Putamen (tissue), 1 donor: ENCODE measurements at regions not wholly inside any gene's neighbourhood (a gene's known extent, or its start where the extent isn't known, plus 50 kb on each side); places are given as distances from the start of the nearest gene placed in this dataset.

Experiments used
- DNase-seq: peaks from one replicate; pipeline ENCODE4 v3.0.0-alpha.2; 2016; ENCODE audit warnings: low spot score

DNA sequence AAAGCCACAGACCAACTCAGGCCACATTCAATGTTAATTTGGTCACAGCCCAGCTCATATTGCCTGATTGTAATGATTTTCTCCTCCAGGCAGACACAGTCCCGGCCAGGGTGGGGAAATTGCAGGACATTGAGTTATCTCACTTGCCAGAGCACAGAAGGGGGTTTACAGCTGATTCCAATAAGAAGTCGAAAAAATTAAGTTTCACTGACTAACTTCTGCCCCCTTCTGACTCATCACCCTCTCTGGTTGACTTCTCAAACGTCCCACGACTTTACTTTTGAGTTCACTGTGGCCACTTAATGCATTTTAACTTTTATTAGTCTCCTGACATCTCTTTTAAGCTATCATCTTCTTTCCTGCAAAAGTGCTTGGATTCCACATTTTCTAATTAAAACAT lies 321.4 kb upstream of the WWC1 start:
- no peak for DNase-seq

DNA sequence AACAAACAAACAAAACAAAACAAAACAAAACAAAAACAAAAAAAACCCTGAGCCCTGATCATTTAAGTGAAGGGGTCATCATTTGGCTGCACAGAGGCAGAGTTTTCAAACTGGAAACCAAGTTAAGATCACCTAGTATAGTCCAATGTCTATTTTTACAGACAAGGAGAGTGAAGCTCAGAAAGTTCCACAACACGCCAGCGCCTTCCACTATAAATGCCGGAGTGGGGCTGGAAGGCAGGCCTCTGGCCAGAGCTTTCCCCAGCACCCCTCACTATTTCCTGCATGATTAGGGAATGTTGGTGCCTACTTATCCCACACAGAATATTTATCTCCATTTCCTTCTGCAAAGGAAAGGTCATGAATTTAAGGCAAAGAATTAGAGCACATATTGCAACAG lies 319.7 kb upstream of the WWC1 start:
- DNase-seq, result no peak

DNA sequence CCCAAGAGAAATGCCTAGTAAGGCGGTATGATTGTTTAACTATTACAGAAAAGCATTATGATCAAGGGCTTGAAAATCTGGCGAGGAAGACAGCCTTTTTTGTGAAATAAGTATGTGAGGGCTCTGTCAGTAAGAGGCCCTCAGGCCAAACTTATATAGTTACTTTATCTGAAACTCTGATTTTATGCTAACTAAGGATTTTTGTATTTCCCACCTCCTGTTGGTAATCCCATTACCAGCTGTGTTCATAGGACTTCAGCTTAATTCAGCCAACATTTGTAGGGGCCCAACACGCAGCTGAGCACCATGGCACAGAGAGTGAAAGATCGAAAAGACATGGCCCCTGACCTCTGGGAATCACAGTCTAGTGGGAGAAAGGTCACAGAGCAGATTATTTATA lies 318.3 kb upstream of the WWC1 start:
- DNase-seq, result no peak

DNA sequence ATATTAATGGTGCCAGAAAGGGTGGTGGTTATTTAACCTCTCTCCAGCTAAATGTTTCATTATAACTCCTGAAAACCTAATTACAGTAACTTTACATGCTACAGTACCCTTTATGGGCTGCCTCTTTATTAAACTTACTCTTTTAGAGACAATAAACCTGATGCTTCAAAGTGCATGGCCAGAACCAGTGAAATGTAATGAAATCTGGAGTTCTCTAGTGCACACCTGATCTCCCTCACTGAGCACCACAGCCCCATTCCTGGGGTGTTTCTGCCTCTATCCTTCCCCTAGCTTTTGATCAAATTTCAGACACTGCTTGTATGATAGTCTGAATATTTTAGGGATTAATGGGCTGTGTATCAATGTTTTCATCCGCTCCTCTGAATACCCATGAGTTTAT lies 306.5 kb upstream of the WWC1 start:
- no peak for DNase-seq

DNA sequence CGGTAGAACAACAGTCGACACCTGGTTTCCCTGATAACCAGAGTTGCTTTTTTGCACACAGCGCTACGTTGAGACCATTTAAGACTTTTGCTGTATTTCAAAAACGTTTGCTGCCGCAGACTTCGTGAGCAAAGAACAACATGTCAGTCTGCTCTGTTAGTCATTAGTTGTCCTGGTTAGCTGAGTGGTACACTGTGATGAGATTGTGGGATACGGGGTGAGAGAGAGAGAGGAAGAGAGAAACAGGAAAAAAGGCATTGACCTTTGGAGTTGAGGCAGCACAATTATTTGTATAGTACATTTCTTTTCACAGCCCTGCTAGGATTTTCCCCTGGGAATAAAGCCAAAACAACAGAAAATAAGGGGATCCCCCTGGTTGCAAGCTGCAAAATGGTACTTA lies 306.1 kb upstream of the WWC1 start:
- DNase-seq, result no peak

DNA sequence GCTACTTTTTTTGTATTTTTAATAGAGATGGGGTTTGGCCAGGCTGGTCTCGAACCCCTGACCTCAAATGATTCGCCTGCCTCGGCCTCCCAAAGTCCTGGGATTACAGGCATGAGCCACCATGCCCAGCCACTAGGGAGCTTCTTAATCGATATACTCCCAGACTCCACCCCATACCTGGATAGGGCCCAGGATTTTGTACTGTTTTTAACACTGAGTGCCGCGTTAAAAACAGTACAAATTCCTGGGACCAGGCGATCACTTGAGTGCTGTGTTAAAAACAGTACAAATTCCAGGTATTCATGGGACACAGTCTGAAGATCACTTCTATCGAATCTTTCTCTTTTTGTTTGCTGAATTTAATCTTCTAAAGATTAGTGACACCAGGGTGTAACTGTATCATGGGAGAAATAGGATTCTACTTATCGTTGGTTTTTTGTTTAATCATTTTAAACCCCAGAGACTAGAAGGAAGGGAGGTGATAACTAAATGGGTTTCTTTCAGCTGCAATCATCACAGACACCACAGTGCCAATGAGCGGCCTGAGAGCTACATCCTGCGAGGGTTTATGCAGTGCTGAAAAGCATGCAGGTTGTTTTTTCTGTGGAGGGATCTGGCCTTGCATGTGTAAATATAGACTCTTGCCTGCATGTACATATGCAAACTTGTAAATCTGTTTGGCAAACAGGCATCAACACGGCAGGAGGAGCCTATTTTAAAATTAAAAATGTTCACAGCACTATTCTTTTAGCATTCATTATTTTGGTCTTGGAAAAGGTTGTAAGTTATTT lies 303.8 kb upstream of the WWC1 start:
- DNase-seq, result no peak

DNA sequence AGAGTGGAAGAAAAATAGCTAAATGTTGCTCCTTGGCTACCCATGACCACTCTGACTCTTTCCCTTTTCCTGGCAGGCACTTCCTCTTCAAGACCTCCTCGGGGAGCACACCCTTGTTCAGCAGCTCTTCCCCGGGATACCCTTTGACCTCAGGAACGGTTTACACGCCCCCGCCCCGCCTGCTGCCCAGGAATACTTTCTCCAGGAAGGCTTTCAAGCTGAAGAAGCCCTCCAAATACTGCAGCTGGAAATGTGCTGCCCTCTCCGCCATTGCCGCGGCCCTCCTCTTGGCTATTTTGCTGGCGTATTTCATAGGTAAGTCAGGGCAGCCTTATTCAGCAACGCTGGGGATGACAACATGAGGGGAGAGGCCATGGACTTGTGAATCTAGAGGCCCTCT lies 298.6 kb upstream of the WWC1 start:
- no peak for DNase-seq

DNA sequence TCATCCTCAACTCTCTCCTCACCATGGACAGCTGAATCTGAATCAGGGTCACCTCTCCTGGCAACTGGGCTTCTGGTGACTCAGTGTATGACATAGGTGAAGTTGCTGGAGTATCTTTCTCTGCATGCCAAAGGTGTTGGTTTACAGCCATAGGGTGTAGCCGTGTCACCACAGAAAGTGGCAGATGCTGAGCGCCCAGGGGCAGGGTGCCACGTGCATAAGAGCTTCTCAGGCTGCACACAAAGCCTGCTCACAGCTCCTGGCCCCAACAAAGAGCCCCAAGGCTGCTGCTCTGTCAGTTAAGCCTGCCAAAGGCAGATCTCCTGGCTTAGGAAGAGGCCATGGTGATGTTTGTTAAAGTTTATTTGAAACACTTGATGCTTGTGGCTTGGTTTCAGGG lies 297.7 kb upstream of the WWC1 start:
- DNase-seq, result no peak

DNA sequence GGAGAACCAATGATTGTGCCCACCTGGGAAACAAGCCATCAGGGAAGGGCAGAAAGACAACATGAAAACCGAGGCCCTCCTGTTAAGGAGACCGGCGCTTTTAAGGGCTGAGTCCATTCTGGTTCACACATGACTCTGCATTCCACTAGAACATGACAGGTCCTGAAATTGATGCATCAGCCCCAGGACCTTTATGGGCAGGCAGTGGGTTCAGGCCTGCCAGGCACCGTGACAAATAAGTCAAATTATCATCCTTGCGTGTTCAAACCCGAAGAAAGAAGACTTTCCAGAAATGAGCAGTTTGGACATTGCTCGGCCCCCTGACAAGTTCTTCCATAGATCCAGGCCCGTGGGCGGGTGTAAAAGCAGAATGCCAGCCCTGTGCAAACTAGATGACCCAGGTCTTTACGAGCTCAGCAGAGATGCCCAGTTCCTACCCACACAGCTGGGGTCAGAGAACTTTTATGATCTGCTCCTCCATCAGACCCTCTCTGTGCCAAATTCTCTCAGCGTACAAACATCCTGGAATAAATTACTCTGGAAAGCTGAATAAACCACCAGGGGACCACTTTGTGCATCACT lies 295.5 kb upstream of the WWC1 start:
- no peak for DNase-seq

DNA sequence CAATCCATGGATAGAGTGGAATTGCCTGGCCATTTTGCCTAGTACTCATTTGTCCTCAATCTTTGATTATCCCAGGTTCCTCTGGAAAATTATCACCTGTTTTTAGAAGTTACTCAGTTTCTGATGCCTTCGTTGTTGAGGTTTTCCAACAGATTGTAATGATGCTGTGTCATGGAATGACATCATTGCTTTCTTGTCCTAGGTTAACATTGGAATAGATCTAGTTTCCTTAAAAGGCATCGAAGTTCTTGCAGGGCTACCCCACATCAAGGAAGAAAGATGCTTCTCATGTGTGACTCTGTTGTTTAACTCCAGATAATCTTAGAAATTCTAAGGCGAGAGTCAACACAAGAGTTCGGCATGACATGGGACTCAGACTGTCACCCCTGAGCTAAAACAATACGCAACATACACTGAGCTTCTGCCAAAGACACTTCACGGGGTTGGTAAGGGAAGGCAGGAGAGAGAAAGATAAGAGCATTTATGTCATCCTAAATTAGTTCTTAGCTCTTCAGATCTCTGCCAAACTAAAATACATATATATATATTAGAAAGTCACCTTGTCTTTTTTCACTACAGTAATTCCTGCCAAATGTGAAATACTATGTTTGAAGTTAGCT lies 293.2 kb upstream of the WWC1 start:
- DNase-seq, result no peak

DNA sequence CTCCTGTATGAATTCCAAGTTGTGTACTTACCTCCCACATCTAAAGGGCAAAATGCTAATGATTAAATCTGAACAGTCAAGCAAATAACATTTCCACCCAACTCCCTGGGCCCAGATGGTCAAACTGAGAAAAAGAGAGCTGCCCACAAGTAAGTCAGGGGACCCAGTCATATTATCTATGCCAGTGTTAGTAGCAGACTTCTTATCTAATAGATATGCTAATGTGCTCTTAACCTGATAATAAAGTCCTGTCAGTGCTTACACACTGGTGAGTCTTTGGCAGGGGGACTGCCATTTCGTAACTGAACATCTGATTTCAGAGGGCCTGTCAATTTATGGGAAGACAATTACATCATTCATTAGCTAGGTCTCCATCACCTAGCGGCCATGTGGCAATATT lies 292.3 kb upstream of the WWC1 start:
- DNase-seq, result no peak

DNA sequence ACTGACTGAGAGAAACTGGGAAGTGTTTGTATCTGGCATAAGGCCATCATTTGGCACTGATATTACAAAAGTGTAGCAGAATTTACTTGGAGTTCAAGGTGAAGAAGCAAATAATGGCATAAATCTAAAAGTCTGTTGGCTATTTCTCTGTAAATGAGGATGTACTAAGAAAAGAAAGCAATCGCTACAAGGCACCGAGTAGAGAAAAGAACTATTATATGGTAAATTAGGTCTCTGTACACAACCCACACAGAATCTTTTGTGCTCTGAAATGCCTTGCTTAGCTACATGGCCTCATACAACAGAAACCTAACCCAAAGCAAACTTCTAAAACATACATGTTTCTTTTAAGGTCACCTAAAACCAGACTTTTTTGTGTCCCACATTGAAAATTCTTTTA lies 290.1 kb upstream of the WWC1 start:
- no peak for DNase-seq

DNA sequence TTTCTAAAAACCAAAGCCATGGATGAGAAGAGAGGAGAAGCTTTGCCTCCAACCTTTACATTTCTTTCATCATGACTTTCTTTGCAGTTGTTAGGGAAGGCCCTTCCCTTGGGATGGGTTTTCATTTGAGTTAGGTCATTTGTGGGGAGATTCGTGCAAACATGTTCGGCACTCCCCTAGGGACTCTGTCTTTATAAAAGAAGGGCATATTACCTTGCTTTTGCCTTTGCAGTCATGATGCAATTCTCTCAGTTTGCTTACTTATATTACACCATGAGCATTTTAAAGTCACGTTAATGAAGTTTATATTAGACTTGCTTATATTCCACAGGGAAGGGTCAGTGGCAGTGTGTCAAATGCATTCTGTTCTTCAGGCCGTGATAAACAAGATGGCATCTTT lies 289.3 kb upstream of the WWC1 start:
- DNase-seq, result no peak

DNA sequence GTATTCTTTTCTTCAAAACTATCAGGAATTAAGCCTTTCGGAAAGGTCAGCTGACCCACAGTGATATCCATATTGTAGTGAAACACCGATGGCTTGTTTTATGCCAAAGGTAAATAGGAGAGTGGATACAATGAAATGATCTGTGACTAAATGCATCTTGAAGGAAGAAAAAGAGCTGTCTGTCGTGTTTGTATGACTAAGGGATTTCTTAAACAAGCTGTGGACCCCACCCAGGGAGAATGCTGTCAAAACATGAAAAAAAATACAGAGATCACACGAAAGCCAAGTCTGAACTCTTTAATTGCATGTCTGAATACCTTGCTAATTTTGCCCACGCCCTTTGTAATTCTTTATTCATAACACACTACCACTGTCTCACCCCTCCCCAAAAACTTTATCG lies 286.4 kb upstream of the WWC1 start:
- no peak for DNase-seq

DNA sequence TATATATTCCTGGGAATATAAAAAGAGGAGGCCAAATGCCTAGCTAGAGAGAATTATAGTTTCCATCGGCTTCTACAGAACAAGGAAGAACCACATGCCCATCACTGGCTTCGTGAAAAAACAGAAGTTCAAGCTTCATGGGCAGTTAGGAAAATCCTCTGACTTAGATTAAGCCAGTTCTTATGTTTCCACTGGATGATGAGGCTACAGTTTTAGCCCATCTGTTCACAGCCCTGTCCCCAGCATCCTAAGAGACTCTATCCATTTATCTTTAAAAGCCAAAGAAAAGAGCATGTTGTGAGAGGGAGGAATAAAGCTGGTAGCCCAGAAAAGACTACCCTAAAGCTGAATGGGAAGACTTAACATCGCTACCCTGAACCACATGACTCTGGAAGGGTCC lies 285.5 kb upstream of the WWC1 start:
- DNase-seq, result no peak

DNA sequence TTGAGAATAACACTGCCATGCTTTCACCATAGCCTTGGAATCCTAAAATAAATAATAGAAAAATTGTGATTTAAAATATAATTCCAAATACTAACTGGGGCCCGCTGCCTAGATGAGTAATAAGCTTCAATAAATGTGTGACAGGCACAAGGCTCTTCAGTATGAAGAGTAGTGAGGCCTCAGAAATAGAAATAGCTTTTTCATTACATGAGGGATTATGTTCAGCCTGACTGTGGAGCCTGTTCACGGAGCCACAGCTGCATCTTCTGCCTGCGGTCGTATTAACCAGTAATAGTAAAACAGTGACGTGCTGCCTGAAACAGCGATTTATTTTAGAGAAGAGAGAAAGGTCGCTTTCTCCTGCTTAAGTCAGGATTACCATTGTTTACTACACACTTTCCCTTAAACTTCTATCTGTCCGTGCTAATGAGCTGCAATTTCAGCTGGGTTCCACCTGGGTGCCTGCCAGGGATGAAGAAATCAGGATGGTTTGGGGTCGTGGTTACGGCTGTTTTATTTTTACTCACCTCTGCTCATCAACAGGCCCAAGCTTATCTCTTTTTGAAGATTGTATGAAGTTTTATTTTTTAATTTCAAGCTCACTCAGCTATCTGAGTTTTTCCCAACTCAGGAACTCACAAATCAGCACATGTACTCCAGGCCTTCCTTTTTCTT lies 284.9 kb upstream of the WWC1 start:
- DNase-seq, result no peak

DNA sequence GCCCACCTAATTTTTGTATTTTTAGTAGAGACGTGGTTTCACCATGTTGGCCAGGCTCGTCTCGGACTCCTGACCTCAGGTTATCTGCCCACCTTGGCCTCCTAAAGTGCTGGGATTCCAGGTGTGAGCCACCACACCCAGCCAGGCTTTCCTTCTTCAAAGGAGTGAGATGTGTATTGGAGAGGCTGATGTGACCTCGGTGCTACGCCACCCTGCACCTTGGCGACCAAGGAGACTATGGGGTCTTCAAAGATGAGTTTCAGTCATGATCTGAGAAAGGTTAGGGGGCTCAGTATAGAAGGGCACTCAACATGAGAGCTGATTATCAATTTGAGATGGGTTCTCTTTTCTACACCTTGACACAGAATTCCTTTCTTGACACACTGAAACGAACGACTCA lies 284.2 kb upstream of the WWC1 start:
- no peak for DNase-seq

DNA sequence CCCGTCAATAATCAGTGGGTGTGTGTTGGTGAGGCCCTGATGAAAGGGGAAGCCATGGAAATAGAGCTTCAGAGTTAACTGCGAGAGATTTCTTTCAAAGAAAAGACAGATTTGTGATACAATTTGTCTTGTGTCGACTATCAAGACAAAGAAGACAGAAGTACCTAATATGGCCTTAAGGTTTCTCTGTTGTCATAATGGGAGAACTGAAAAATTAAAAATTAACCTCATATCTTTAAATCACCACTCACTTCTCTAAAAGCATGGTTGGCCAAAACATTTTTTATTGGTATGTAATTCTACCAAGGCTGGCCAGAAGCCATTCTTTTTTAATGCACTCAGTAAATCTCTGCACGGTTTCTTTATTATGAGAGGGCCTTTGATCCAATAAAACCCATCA lies 282.9 kb upstream of the WWC1 start:
- DNase-seq, result no peak

DNA sequence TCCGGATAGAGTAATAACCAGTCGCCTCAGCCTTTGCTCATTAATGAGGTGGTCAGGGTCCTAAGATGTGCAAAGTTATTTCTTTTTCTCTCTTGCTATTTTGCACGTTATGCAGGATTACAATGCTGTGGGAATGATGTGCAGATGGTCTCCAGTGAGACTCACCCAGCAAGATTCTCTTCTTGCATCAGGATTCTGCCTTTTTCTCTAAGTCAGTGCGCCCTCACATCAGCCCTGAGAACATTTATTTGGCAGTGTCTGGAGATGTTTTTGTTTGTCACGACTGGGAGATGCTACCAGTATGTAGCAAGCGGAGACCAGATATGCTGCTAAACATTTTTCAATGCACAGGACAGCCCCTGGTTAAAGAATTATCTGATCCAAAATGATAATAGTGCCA lies 280.3 kb upstream of the WWC1 start:
- DNase-seq, result no peak

DNA sequence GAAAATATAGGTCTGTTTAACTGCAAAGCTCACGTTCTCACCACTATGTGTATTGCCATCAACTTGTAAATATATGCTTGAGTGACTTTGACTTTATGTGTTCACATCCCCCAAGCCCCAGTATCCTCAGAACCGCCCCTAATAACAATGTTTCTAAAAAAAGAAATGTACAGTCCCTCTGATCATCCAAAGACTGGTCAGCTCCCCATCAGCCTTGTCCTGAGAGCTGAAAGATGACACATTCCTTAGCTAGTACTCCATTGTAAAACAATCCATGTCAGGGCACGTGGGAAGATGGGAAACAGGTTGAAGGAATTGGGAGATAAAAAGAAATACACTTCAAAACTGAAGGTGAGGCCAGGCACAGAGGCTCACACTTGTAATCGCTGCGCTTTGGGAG lies 279.4 kb upstream of the WWC1 start:
- no peak for DNase-seq

DNA sequence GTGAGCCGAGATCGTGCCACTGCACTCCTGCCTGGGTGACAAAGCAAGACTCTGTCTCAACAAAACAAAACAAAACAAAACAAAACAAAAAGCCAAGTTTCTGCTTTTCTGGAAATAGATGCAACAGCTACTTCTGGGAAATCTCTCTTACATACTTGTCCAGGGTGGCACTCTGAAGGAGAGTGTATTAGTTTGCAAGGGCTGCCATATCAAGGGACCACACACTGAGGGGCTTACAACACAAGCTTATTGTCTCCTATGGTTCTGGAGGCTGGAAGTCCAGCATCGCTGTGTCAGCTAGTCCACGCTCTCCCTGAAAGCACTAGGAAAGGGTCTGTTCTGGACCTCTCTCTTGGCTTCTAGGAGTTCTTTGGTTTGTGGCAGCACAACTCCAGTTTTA lies 277.9 kb upstream of the WWC1 start:
- no peak for DNase-seq

DNA sequence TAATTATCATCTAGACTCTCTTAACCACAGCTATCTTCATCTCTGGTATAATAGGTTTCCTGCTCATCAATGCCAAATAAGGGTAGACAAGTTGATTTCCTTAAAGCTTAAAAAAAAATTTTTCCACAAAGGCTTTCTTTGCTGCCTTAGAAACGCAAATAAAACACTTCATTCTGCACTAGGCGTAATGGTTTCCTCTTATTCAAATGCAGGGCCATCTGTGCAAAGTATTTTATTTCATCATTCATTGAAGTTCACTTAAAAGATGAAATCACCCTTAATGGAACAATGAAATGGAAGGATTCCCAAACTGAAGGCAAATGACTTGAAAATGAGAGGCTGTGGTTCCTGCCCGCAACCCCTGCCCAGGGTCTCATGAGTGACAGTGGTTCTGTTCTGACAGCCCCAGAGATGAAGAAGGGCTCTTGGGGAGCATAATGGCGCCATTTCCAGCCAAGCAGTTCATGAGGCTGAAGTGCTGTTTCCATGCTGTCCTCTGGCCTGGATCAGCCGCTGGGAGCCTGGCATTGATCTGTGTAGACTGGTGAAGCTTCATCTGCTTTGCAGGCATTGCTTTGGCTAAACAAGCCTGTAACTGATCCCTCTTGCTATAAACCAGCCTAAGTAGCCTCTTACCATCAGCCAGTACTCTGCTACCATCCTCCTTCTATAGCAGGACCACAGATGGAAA lies 276.9 kb upstream of the WWC1 start:
- no peak for DNase-seq

DNA sequence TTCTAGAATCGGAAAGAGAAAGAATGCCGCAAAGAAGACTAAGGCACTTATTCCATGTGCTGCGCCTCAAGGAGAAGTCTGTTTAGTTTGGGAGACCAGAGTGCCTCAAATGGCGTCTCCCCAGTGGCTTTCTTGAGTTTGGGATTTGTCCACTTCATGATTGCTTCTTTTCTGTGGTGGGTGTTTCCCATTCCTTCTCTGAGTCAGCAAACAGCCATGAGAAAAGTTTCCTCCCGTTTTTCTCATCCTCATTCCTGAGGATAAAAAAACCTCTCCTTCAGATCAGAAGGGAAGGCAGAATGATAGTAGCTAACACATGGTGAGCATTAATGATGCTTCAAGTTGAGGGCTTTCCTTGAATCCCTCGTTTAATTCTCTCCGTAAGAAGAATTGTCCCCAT lies 275.9 kb upstream of the WWC1 start:
- DNase-seq, result no peak
